Lung microvascular endothelial cell (primary cell): ENCODE measurements at regions not wholly inside any gene's neighbourhood (a gene's known extent, or its start where the extent isn't known, plus 50 kb on each side); places are given as distances from the start of the nearest gene placed in this dataset.
"Not testable (repeated sequence)": the region's sequence is repeated elsewhere in the genome, so short reads cannot be mapped to it uniquely, and the experiment has no call there.

ENCODE experiments used
- DNase-seq, 2 donors: peaks; one replicate each; pipeline versions ENCODE4 v3.0.0 to v3.0.0-alpha.2; 2010; ENCODE audit warnings: low read depth in 2 of 2

DNA sequence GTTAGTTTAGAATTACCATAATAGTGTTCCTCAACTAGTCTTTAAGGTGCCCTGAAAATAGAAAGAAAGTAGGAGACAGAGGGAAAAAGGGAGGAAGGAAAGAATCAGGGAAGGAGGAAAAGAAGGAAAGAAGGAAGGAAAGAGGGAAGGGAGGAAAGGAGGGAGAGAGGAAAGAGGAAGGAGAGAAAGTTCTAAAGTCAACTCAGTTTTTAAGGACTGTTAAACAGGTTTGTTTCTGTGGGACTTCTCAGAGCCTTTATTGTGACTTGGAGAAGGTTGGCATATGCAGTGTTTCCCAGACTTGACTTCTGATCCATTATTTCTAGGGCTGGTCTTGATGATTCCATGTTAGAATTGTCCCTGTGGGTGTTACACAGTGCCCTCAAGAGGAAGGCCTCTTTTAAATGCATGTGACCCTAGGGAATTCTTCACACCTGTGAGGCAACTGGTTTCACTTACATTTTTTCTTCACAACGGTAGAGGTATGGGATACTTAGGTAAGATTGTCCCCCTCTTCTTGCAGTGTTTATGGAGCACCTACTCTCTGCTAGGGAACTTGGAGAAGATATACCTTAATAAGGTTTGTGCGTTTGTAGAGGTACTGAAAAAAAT, 132.7 kb upstream of the GMDS start:
- no peak for DNase-seq

DNA sequence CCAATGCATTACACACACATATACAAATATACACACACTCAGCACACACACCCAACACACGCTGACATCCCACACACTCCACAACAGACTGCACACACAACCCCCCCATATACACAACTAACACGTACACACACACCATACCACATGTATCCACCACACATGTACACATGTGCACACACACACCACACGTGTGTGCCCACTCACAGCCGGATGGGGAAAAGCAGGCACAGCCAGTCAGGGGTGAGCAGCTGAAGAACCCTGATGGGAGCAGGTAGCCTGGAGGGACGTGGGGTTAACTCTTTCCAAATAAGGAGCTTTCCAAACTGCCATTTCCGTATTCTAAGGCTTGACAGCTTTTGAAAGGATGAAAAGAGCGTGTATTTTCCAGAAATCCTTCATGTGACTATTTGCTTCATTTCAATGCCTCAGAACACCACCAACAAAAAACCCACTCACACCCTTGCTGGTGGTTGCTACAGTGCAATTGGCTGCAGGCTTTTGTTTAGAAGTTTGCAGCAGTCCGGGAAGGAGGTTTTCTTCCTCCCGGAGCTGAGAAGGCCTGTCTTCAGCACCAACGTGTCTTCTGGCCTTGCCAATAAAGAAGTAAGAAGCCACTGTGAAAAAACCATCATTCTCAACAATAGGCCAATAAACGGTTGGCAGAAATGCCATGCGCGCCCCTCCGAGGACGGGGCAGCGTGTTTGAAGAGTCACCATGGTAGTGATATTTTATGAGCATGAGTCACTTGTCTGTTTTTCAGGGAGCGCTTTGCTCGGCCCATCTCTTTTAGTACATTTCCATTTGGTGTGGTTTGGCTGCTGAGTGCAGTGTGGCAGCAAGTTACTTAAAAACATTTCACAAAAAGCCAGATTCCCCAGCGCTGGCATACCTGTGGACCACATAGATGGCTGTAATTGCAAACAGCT, 131.3 kb upstream of the GMDS start:
- DNase-seq, result peak in 1 of 2 donors; percentile 10

DNA sequence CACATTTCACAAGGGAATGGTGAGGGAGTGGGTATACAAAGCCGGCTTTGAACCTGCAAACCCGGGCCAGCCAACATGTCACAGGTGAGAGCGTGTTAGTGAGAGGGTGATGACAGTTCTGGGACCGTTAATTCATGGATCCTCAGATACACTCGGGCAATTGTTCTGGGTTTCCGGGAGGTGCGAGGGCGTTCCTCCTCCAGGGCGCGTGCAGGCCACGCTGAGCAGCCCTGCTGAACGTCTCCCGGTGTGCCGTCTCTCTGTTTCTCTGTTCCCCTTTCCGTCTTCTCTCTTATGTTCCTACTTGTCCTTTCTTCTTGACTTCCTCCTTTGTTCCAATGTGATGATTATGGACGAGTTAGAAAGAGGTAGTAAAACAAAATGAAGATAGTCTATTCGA, 130.0 kb upstream of the GMDS start:
- DNase-seq, result no peak

DNA sequence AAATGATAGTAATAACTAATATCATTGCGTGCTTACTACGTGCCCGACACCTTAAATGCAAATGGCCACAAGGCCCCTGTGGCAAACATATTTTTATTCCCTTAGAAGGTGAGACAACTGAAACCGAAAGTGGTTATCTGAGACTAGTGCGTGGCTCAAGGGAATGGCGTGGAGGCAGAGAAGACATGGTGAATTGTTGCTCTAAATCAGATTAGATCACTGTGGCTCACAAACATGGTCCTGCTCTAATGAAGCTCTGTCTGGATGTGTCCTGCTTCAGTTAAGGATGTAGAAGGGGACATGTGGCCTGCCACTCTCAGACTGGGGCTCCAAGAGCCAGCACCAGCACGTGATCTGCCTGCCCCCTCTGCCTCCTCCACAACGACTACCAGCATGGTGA, 124.2 kb upstream of the GMDS start:
- DNase-seq, result no peak

DNA sequence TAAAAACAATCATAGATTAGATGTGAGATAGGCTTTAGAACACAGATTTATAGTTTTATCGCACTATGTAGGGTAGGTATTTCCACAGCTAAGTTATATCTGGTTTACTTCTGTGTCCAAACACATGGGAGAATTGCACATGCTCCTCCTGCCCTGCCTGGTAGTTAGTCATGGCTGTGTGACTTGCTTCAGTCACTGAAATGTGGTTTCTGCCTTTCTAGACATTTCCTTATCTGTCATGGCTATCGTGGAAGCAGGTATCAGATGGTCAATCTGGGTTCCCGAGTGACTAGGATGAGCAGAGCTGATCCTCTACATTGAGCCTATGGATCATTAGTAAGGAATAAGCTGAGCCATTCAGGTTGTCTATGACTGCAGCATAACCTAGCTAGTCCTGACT, 117.8 kb upstream of the GMDS start:
- no peak for DNase-seq

DNA sequence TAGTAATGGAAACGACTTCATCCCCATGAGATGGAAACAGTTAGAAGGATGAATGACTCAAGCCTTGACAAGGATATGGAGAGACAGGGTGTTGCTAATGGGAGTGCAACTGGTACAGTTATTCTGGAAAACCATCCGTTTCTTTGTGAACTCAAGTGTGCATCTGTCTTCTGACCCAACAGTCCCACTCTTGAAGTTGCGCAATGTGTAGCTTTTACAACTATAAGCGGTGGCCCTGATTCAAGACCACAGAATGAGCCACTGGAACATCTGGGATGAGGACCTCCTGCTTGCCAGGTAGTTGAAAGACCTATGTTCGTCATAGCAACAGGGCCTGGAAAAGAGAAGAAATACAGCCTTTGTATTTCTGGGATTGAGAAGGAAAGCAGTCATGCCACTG, 115.8 kb upstream of the GMDS start:
- DNase-seq, result no peak

DNA sequence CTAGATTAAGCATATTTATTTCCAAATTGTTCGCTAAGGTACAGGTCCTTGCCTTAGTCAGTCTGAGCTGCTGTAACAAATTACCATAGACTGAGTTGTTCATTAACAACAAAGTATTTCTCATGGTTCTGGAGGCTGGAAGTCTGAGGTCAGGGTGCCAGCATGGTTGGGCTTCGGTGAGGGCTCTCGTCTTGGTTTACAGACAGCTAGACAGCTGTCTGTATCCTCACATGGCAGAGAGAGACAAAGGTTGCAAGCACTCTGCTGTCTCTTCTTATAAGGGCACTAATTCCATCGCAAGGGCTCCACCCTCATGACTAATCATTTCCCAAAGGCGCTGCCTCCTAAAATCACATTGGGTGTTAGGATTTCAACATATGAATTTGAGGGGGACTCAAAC, 115.3 kb upstream of the GMDS start:
- no peak for DNase-seq

DNA sequence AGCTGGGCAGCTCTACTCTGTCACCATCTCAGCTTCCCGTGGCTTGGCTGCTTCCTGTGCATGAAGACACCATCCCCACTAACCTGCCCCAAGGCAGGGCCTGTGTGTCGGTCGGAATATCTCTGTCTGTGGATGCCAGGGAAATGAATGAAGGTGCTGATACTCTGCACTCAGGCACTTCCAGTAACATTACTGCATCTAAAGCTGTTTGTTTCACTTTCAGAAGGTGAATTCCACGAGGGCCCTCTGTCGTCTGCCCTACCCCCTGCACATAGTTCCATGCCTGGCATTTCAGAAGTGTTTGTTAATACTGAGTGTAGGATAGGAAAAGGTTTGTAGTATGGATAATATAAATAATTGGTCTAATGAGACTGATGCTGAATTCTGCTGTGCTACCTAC, 114.7 kb upstream of the GMDS start:
- DNase-seq, result no peak

DNA sequence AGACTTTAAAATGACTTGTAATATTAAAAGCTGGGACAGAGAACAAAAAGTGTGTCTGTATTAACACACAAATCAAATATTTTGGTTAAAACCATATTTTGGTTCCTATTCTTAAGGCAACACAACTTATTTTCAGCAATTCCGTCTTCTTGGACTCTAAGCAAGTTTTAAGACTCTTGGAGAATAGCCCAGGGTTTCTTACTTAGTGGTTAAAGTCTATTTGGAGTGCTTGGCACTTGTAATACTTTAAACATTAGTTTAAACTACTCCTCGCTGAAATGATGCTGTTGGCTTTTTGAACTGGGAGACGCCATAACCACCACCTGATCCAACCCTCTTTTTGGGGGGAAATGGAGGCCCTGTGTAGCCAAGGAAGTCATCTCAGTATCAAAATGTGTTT, 109.7 kb upstream of the GMDS start:
- no peak for DNase-seq

DNA sequence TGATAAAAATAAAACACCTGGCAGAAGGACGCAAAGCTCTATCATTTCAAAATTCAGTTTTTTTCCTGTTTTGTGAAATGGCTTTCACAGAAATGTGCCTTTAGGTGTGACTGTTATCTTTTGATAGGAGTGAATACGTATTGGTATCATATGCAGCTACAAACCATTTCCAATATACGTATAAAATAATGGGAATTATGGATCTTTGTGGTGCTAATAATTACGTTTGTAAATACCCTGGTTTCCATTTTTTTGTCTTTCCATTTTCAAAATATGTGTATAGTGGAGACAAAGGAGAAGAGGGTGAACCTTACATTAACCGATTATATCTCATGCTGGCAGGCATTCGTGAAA, 108.7 kb upstream of the GMDS start:
- DNase-seq, result no peak

DNA sequence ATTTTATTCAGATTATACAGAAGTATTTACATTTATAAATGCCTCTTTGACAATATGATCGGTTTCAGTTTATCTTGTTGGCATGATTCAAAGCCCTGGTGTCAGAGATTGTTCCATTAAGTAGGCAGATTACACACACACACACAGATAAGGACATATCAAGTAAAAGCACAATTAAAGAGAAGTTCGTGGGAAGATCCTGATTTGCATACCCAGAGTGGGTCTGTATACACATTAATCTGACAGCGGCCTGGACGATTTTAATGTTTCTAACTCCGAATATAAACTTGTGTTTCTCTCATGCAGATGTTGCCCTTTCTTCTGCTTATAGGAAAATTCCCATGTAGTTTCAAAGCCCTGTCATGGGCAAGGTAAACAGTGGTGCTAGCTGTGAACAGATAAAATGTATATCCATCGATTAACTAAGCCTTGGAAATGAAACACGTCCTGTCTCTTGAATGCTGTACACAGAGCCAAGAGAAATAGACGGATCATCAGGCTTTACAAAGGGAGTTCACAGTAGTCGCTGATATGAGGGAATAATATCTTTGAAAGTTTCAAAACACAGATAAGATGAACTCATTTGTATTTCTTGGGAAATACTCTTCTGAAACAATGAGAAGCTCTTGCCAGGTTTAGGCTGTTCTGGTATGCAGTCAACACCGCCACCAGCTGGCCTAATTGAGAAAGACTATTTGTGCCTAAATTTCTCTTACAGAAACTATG, 108.2 kb upstream of the GMDS start:
- peak; percentile 83 to 89 for DNase-seq

DNA sequence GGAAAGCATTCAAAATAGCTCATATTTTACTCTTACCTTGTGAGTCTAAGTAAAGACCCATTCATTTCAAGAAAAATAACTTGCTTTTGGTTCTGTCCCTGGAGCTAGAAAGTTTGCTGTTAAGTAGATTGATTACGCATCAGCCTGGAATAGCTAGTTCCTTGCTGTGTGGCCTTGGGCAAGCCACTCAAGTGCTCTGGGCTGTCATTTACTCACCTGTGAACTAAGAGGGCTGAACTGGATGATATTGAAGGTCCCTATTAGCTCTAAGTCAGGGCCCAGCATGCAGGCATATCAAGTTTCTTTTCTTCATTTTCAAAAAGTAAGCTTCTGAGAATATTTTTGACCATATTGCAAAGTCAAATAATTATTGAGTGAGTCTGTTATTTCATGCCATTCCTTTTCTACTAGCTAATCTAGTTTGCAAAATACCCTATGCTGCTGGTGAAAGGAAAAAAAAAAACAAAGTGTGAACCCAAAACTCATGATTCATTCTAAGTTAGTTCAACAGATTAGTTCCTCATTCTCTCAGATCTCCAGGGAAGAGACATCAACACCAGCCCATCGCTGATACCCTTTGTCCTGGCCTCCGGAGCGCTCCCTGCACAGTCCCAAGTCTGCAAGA, 106.5 kb upstream of the GMDS start:
- DNase-seq, result no peak

DNA sequence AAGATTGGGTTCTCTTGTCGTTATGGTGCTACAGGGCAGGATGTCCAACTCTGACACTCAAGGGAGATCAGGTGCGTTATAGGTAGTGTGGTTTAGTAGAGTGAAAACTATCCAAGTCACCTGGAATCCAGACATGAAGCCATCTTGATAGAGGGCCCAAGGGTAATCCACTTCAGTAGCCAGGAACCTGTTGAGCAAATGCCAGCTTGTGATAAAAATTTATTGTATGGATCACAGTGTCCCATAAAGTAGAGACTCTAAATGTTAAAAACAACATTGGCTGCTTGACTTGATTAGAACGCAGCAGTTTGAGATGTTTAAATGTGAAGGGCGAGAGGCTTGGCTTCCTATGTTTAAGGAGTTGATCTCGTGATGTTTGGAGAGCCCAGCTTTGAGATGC, 105.7 kb upstream of the GMDS start:
- no peak for DNase-seq

DNA sequence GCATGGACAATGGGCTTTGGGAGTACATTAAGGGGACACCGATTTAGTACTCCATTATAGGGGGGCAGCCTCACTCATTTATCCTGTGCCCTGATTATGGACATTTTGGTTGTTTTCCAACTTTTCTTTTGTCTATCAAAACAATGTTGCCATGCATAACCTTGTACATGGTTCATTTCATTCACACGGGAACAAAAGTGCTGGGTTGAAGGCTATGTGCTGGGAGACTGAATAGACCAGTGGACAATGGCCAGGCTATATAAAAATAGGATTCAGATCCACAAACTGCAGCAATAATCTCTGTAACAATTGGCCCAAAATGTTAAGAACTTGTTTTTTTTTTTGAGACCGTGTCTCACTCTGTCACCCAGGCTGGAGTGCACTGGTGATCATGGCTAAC, 100.7 kb upstream of the GMDS start:
- DNase-seq, result peak in 1 of 2 donors; percentile 7

DNA sequence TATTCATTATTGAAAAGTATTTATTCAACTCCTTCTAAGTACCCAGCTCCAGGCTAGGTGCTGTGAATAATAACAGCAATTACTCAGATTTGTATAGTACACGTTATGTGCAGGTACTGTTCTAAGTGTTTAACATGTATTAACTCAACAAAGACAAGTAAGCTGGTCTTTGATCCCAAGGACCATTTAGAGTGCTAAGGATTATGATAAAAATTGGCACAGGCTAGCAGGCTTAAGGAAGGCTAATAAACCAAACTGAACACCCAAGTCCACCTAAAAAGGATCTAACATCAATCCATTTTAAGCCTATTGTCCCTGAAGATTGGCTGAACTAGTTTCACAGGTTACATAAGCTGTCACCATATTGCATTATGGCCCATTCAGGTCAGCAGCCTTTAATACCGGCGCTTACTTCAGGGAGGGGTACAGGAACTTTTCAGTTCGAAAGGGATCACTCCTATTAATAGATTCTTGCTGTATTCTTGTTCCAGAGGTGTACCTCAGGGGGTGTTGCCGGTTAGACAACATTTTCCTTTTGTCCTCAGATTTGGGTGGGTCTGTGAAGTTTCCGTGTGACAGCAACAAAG, 99.0 kb upstream of the GMDS start:
- DNase-seq, result no peak

DNA sequence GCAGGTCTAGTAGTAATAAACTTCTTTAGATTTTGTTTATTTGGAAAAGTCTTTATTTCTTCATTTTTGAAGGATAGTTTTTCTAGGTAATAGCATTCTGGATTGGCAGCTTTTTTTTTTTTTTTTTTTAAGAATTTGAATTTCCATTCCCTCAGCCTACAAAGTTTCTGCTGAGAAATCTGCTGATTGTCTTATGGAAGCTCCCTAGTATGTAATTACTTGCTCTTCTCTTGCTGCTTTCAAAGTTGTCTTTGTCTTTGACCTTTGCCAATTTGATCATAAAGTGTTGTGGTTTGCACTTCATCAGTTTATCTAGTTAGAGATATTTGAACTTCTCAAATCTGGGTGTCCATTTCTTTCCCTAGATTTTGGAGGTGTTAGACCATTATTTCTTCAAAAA, 82.2 kb upstream of the GMDS start:
- DNase-seq, result no peak

DNA sequence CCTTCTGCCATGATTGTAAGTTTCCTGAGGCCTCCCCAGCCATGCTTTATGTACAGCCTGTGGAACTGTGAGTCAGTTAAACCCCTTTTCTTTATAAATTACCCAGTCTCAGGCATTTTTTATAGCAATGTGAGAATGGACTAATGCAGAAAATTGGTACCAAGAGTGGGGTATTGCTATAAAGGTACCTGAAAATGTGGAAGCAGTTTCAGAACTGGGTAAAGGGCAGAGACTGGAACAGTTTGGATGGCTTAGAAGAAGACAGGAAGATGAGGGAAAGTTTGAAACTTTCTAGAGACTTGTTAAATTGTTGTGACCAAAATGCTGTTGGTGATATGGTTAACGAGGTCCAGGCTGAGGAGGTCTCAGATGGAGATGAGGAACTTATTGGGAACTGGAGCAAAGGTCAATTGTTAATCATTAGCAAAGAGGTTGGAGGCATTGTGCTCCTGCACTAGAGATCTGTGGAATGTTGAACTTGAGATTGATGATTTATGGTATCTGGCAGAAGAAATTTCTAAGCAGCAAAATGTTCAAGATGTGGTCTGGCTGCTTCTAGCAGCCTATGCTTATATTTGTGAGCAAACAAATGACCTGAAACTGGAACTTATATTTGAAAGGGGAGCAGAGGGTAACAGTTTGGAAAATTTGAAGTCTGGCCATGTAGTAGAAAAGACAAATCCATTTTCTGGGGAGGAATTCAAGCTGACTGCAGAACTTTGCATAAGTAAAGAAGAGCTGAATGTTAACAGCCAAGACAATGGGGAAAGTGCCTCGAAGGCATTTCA, 79.0 kb upstream of the GMDS start:
- no peak for DNase-seq

DNA sequence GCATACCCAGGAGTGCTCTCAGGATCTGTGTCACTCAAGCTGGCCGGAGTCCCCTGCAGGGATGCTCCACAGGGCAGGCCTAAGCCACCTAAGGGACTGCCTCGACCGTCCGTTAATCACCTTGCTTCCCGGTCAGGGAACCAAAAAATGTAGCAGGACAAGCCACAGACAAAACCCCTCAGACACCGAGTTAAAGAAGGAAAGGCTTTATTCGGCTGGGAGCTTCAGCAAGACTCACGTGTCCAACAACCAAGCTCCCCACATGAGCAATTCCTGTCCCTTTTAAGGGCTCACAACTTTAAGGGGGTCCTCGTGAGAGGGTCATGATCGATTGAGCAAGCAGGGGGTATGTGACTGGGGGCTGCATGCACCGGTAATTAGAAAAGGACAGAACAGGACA, 72.1 kb upstream of the GMDS start:
- DNase-seq, result not testable (repeated sequence)

DNA sequence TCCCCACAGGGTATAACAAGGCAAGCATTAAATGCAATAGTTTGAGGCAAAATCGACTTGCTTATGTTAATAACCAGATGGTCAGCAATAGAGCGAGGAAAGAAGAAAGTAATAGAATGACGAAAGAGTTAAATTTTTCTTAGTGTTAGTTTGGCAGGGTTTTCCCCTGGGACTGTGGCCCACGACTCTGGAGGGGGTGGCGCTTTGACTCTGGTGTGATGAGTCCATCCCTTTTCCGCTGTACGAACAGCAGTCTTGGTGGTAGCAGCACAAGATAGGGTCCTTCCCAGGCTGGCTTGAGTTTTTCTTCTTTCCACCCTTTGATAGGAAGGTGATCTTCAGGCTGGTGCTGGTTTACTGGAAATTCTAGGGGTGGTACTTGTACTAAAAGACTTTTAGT, 69.2 kb upstream of the GMDS start:
- no peak for DNase-seq

DNA sequence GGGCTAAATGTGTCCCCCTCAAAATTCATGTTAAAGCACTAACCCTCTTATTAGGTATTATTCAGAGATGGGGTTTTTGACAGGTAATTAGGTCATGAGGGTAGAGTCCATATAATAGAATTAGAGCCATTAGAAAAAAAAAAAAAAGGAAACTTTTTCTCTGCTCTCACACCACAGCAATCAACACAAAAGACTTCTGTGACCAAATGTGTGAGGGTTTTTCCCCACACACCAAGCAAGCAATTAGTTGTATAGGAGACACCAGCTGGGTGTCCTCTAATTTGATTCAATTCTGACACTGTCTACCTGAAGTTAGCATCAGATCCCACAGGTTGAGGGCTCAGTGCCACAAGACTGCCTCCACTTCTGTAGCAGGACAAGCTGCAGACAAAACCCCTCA, 64.6 kb upstream of the GMDS start:
- DNase-seq, result no peak

DNA sequence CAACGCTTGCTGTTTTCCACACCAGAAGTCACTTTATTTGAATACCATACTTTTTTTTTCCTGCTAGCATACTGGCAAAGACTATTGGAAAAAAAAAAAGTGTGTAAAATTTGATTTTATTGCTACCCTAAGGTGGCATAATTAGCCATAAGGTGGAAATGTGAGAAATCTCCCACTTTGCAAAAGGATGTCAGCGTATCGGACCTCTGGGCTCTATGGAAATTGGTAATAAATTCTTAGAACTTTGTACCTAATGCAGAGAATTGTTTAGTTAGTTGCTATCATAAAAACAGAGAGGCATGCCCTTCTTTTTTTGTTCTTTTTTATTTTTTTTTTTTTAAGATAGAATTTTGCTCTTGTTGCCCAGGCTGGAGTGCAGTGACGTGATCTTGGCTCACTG, 63.7 kb upstream of the GMDS start:
- DNase-seq, result no peak
